B cell (primary cell): ENCODE measurements at regions not wholly inside any gene's neighbourhood (a gene's known extent, or its start where the extent isn't known, plus 50 kb on each side); places are given as distances from the start of the nearest gene placed in this dataset.

Experiments
- ATAC-seq: fragments of 200-7000 bp; cut with Tn5 transposase; one replicate; pipeline ENCODE4 v1.10.0; 2021; ENCODE audit warnings: low read depth, mild to moderate bottlenecking, moderate number of reproducible peaks, moderate library complexity
- CTCF ChIA-PET: fragments of 350-600 bp; sonication (Branson Sonifier 250); formaldehyde crosslinking; loops from one replicate; lab custom pipeline; 2021; ENCODE audit warnings: antibody characterized with exemption, inconsistent platforms; lab: Charles Lee
- POLR2A ChIA-PET: fragments of 350-600 bp; sonication (Branson Sonifier 250); formaldehyde crosslinking; loops from one replicate; lab custom pipeline; 2021; ENCODE audit warnings: antibody characterized with exemption; lab: Charles Lee
- DNase-seq: peaks from one replicate; pipeline ENCODE4 v3.0.0; 2013
- H2AFZ ChIP-seq: 2 replicates; pipeline ENCODE4 v1.6.1; 2012; ENCODE audit warnings: mild to moderate bottlenecking, low read depth, low read length; ENCODE audit not compliant: insufficient read depth, poor library complexity, severe bottlenecking
- H3K27ac ChIP-seq, 2 donors: 1 replicate in 1 of 2; 2 replicates in 1 of 2; pipeline ENCODE4 v1.5.1; 2012 to 2013; ENCODE audit warnings: low read length in 2 of 2, mild to moderate bottlenecking in 2 of 2, moderate library complexity in 1 of 2
- H3K27me3 ChIP-seq, 4 experiments: fragments of 200-600 bp in 1 of 4; sonication (generic) in 1 of 4; replicated peaks in 1 of 4; 1 replicate in 2 of 4; 2 replicates in 2 of 4; pipeline versions ENCODE4 v1.6.1 to v1.7.0; 2013 to 2016; ENCODE audit warnings: low read length in 3 of 4, mild to moderate bottlenecking in 2 of 4, mixed read lengths in 1 of 4, moderate library complexity in 1 of 4; ENCODE audit not compliant: insufficient read depth in 4 of 4, control insufficient read depth in 3 of 4; ENCODE audit errors: control extremely low read depth in 1 of 4
- H3K36me3 ChIP-seq, 2 experiments: replicated peaks in 1 of 2; 1 replicate in 1 of 2; 2 replicates in 1 of 2; pipeline versions ENCODE4 v1.6.1 to v1.7.1; 2013; ENCODE audit warnings: low read length in 1 of 2; ENCODE audit not compliant: insufficient read depth in 2 of 2, control insufficient read depth in 1 of 2; ENCODE audit errors: control extremely low read depth in 1 of 2, extremely low read depth in 1 of 2
- H3K4me1 ChIP-seq, 2 donors: fragments of 200-600 bp in 1 of 2; sonication (generic) in 1 of 2; 1 replicate in 1 of 2; 2 replicates in 1 of 2; pipeline versions ENCODE4 v1.5.1 to v1.6.1; 2013 to 2017; ENCODE audit warnings: low read length in 2 of 2; ENCODE audit not compliant: control insufficient read depth in 2 of 2, insufficient read depth in 2 of 2
- H3K4me2 ChIP-seq: replicated peaks from 2 replicates; pipeline ENCODE3; 2012; ENCODE audit warnings: mild to moderate bottlenecking, low read depth, low read length; ENCODE audit not compliant: poor library complexity, severe bottlenecking
- H3K4me3 ChIP-seq, 5 experiments: fragments of 200-600 bp in 1 of 5; sonication (generic) in 1 of 5; 1 replicate in 3 of 5; 2 replicates in 2 of 5; pipeline versions ENCODE4 v1.5.1 to v1.7.0; 2011 to 2016; ENCODE audit warnings: low read length in 4 of 5, mild to moderate bottlenecking in 4 of 5, low read depth in 2 of 5, control low read depth in 1 of 5, moderate library complexity in 1 of 5; ENCODE audit not compliant: insufficient read depth in 1 of 5; ENCODE audit errors: control extremely low read depth in 1 of 5, extremely low read depth in 1 of 5
- H3K79me2 ChIP-seq: fragments of 200-600 bp; sonication (generic); one replicate; pipeline ENCODE4 v1.6.0; 2016; ENCODE audit warnings: low read length; ENCODE audit not compliant: control insufficient read depth, insufficient read depth
- H3K9ac ChIP-seq: fragments of 200-600 bp; sonication (generic); 2 replicates; pipeline ENCODE4 v1.6.1; 2017; ENCODE audit warnings: mild to moderate bottlenecking, low read length, moderate library complexity
- H3K9me3 ChIP-seq, 3 donors: one replicate each; pipeline versions ENCODE4 v1.6.1 to v1.7.1; 2013; ENCODE audit warnings: low read length in 2 of 3; ENCODE audit not compliant: control insufficient read depth in 2 of 3, insufficient read depth in 1 of 3; ENCODE audit errors: control extremely low read depth in 1 of 3
- H4K20me1 ChIP-seq: 2 replicates; pipeline ENCODE4 v1.6.0; 2012; ENCODE audit warnings: mild to moderate bottlenecking, low read length; ENCODE audit not compliant: insufficient read depth, control insufficient read depth, poor library complexity, severe bottlenecking
- H3K27ac Mint-ChIP-seq: one replicate; pipeline ENCODE4 v1.8.0; 2021; ENCODE audit warnings: mixed read lengths
- H3K27me3 Mint-ChIP-seq: one replicate; pipeline ENCODE4 v1.8.0; 2021; ENCODE audit warnings: mixed read lengths
- H3K4me1 Mint-ChIP-seq: one replicate; pipeline ENCODE4 v1.8.0; 2021; ENCODE audit warnings: mixed read lengths
- H3K4me3 Mint-ChIP-seq: one replicate; pipeline ENCODE4 v1.8.0; 2021; ENCODE audit warnings: mixed read lengths
- H3K9me3 Mint-ChIP-seq: one replicate; pipeline ENCODE4 v1.8.0; 2022; ENCODE audit warnings: mixed read lengths; ENCODE audit not compliant: insufficient read depth
- CTCF ChIP-seq: fragments of 200-600 bp; IDR thresholded peaks from one replicate; pipeline ENCODE4 v1.8.0; 2022; ENCODE audit warnings: antibody characterized with exemption, mild to moderate bottlenecking
- EZH2 ChIP-seq: IDR thresholded peaks from 2 replicates; pipeline ENCODE4 v1.6.1; 2012; ENCODE audit warnings: borderline replicate concordance, low read depth, mild to moderate bottlenecking, moderate library complexity, low read length; ENCODE audit not compliant: insufficient read depth, poor library complexity, severe bottlenecking
- WGBS: methylation state at CpG from one replicate; pipeline ENCODE4 v1.1.5; 2013; ENCODE audit warnings: missing lambda C conversion rate; ENCODE audit not compliant: insufficient coverage; 5-methylcytosine and 5-hydroxymethylcytosine counted together
- intact Hi-C: fragments of 100-400 bp; cut with micrococcal nuclease; formaldehyde crosslinking; loops from one replicate; pipeline ENCODE4 v1.10.0; 2022

- CTCF ChIA-PET: no interaction called here
- POLR2A ChIA-PET: no interaction called here
- ATAC-seq: no peak
- no peaks in the 10 kb centered on the region for H3K36me3 ChIP-seq
- H3K4me1 ChIP-seq: no peaks in the 10 kb centered on the region
- Mint-ChIP-seq H3K27me3 (no peaks in the 10 kb centered on the region), H3K27ac (no peak overlapping the region), H3K4me1 (no peaks in the 10 kb centered on the region), H3K9me3 (peaks cover 9% of the 10 kb centered on the region), H3K4me3 (no peak overlapping the region)
- TF ChIP-seq EZH2 (no peak), CTCF (no peak)
- H3K4me3 ChIP-seq: no peak overlapping the region
- H4K20me1 ChIP-seq: no peaks in the 10 kb centered on the region
- no peaks in the 10 kb centered on the region for H3K79me2 ChIP-seq
- H3K9me3 ChIP-seq: peaks cover 0 to 28% (median 0%) of the 10 kb centered on the region in 3 donors
- 87% methylated on average over 9 of the region's 9 CpGs for WGBS
- intact Hi-C loops: no loop called here
- H3K27ac ChIP-seq: no peak overlapping the region
- no peak overlapping the region for H2AFZ ChIP-seq
- H3K9ac ChIP-seq: no peak overlapping the region
- DNase-seq: no peak
- no peak overlapping the region for H3K4me2 ChIP-seq
- H3K27me3 ChIP-seq: no peaks in the 10 kb centered on the region
Observed at GRCh38 chr12:130216031-130216430, 53.8 kb downstream of the FZD10 start.

GRCh38 chr12:130218682-130219081 lies 56.4 kb downstream of the FZD10 start:
- Mint-ChIP-seq H3K27ac (no peak overlapping the region), H3K9me3 (peaks cover 5% of the 10 kb centered on the region), H3K27me3 (no peaks in the 10 kb centered on the region), H3K4me3 (no peak overlapping the region), H3K4me1 (no peaks in the 10 kb centered on the region)
- Histone ChIP-seq H2AFZ (no peak overlapping the region), H3K4me1 (no peaks in the 10 kb centered on the region), H3K9ac (no peak overlapping the region), H3K9me3 (peaks cover 0 to 39% (median 0%) of the 10 kb centered on the region in 3 donors), H3K4me3 (no peak overlapping the region), H4K20me1 (no peaks in the 10 kb centered on the region), H3K27ac (no peak overlapping the region), H3K27me3 (no peaks in the 10 kb centered on the region), H3K4me2 (no peak overlapping the region), H3K36me3 (no peaks in the 10 kb centered on the region), H3K79me2 (no peaks in the 10 kb centered on the region)
- no peak for TF ChIP-seq CTCF
- TF ChIP-seq EZH2: no peak
- no peak for DNase-seq
- ChIA-PET CTCF (no interaction called here), POLR2A (no interaction called here)
- intact Hi-C loops: no loop called here
- 87% methylated on average over 10 of the region's 12 CpGs for WGBS
- ATAC-seq: no peak
